K562 (cell line): ENCODE measurements at regions not wholly inside any gene's neighbourhood (a gene's known extent, or its start where the extent isn't known, plus 50 kb on each side); places are given as distances from the start of the nearest gene placed in this dataset.
A peak's percentile ranks its signal among the peaks of the same experiment; 100 is the strongest.

Experiments
- E2F8 ChIP-seq: fragments of 450-650 bp; IDR thresholded peaks from 2 replicates; pipeline ENCODE4 v1.7.1; 2018; ENCODE audit warnings: mild to moderate bottlenecking, low read depth; ENCODE audit not compliant: partially characterized antibody
- HEY1 ChIP-seq: fragments of 250-450 bp; sonication (Bioruptor Pico); IDR thresholded peaks from 2 replicates; pipeline ENCODE4 v1.5.0; 2020; ENCODE audit warnings: mild to moderate bottlenecking, moderate library complexity, borderline replicate concordance
- KDM2B ChIP-seq: fragments of 250-450 bp; sonication (Bioruptor Pico); IDR thresholded peaks from 2 replicates; pipeline ENCODE4 v1.8.0; 2021; ENCODE audit warnings: mild to moderate bottlenecking, moderate library complexity
- KDM4B ChIP-seq, 2 experiments: fragments of 450-650 bp in 1 of 2; sonication (generic) in 1 of 2; IDR thresholded peaks; 2 replicates each; pipeline ENCODE4 v1.6.1; 2016 to 2017; ENCODE audit warnings: borderline replicate concordance in 2 of 2, antibody characterized with exemption in 1 of 2, low read depth in 1 of 2, mild to moderate bottlenecking in 1 of 2
- POLR2G ChIP-seq: fragments of 200-400 bp; formaldehyde crosslinking; IDR thresholded peaks from 2 replicates; pipeline ENCODE4 v1.6.1; 2017; ENCODE audit warnings: low read depth, mild to moderate bottlenecking, antibody characterized with exemption, low read length, moderate library complexity
- REST ChIP-seq, 2 experiments: fragments of 450-650 bp; formaldehyde crosslinking in 1 of 2; IDR thresholded peaks; 2 replicates each; pipeline versions ENCODE4 v1.4.0 to v1.6.1; 2014 to 2020; ENCODE audit warnings: mild to moderate bottlenecking in 2 of 2, borderline replicate concordance in 1 of 2, low read depth in 1 of 2
- SFPQ ChIP-seq: fragments of 200-400 bp; formaldehyde crosslinking; IDR thresholded peaks from 2 replicates; pipeline ENCODE4 v1.6.1; 2017; ENCODE audit warnings: mild to moderate bottlenecking, low read depth, low read length, moderate library complexity
- SNRNP70 ChIP-seq: fragments of 200-400 bp; formaldehyde crosslinking; optimal IDR thresholded peaks from 2 replicates; pipeline ENCODE3; 2017; ENCODE audit warnings: low read depth, low read length
- SOX6 ChIP-seq: fragments of 450-650 bp; IDR thresholded peaks from 2 replicates; pipeline ENCODE4 v1.6.1; 2014; ENCODE audit warnings: mild to moderate bottlenecking
- TOE1 ChIP-seq, 2 experiments: fragments of 450-650 bp in 1 of 2; sonication (generic) in 1 of 2; formaldehyde crosslinking in 1 of 2; IDR thresholded peaks; 2 replicates each; pipeline versions ENCODE4 v1.7.1 to v1.8.0; 2016 to 2022; ENCODE audit warnings: borderline replicate concordance in 2 of 2, mild to moderate bottlenecking in 2 of 2, antibody characterized with exemption in 1 of 2, inconsistent platforms in 1 of 2, low read depth in 1 of 2, missing genetic modification reagents in 1 of 2, moderate library complexity in 1 of 2
- ZBTB8A ChIP-seq: fragments of 450-650 bp; IDR thresholded peaks from 2 replicates; pipeline ENCODE4 v1.6.1; 2018; ENCODE audit warnings: mild to moderate bottlenecking, moderate library complexity; ENCODE audit not compliant: partially characterized antibody
- ZNF586 ChIP-seq: fragments of 450-650 bp; formaldehyde crosslinking; conservative IDR thresholded peaks from 2 replicates; pipeline ENCODE4 v1.4.0; 2020; ENCODE audit warnings: mild to moderate bottlenecking, moderate library complexity
- ZNF696 ChIP-seq: fragments of 250-450 bp; sonication (Bioruptor Pico); conservative IDR thresholded peaks from 2 replicates; pipeline ENCODE4 v1.4.0; 2020; ENCODE audit warnings: mild to moderate bottlenecking, moderate library complexity

GRCh38 chr22:22156716-22157347, 87.8 kb upstream of the VPREB1 start (continued):
- TF ChIP-seq SFPQ (no peak), POLR2G (no peak), ZNF586 (CRISPR knock-in tag) (no peak), KDM4B (IDR thresholded peaks at IDR 0.05; ENCODE audit: borderline replicate concordance in 2 of 2, low read depth in 1 of 2) (peak; percentile 59 to 96; a peak in 2 of 4 replicates), KDM2B (CRISPR knock-in tag) (no peak), ZBTB8A (no peak), ZNF696 (no peak), E2F8 (peak; percentile 86), SNRNP70 (no peak), TOE1 (IDR thresholded peaks at IDR 0.05; ENCODE audit: borderline replicate concordance) (peak; percentile 78), TOE1 (CRISPR knock-in tag; IDR thresholded peaks at IDR 0.05; ENCODE audit: borderline replicate concordance, low read depth) (no peak), HEY1 (peak; percentile 44; the same call in 1 of the 2 replicates), SOX6 (peak; percentile 54), REST (IDR thresholded peaks at IDR 0.05; ENCODE audit: borderline replicate concordance) (peak; percentile 81), REST (CRISPR knock-in tag; IDR thresholded peaks at IDR 0.05; ENCODE audit: low read depth) (no peak)
